Large intestine (tissue), 3 donors: ENCODE measurements at regions not wholly inside any gene's neighbourhood (a gene's known extent, or its start where the extent isn't known, plus 50 kb on each side); places are given as distances from the start of the nearest gene placed in this dataset.

Experiments
- DNase-seq, 2 donors: peaks; one replicate each; pipeline versions ENCODE4 v3.0.0 to v3.0.0-alpha.2; 2013
- H3K27ac ChIP-seq: one replicate; pipeline ENCODE4 v1.5.1; 2013; ENCODE audit warnings: low read length
- H3K27me3 ChIP-seq: 2 replicates; pipeline ENCODE4 v1.6.1; 2013; ENCODE audit warnings: low read length; ENCODE audit not compliant: control insufficient read depth, insufficient read depth
- H3K36me3 ChIP-seq: 2 replicates; pipeline ENCODE4 v1.6.1; 2013; ENCODE audit warnings: low read length; ENCODE audit not compliant: control insufficient read depth, insufficient read depth
- H3K4me1 ChIP-seq: one replicate; pipeline ENCODE4 v1.6.1; 2013; ENCODE audit warnings: low read length; ENCODE audit not compliant: control insufficient read depth, insufficient read depth
- H3K4me3 ChIP-seq: one replicate; pipeline ENCODE4 v1.5.1; 2013; ENCODE audit warnings: low read length
- H3K9me3 ChIP-seq: one replicate; pipeline ENCODE4 v1.6.1; 2013; ENCODE audit warnings: mild to moderate bottlenecking, low read depth, low read length, moderate library complexity; ENCODE audit not compliant: control insufficient read depth
- WGBS: methylation state at CpG from one replicate; pipeline ENCODE4 v1.1.5; 2013; ENCODE audit warnings: low lambda C conversion rate; ENCODE audit not compliant: insufficient coverage; 5-methylcytosine and 5-hydroxymethylcytosine counted together

DNA sequence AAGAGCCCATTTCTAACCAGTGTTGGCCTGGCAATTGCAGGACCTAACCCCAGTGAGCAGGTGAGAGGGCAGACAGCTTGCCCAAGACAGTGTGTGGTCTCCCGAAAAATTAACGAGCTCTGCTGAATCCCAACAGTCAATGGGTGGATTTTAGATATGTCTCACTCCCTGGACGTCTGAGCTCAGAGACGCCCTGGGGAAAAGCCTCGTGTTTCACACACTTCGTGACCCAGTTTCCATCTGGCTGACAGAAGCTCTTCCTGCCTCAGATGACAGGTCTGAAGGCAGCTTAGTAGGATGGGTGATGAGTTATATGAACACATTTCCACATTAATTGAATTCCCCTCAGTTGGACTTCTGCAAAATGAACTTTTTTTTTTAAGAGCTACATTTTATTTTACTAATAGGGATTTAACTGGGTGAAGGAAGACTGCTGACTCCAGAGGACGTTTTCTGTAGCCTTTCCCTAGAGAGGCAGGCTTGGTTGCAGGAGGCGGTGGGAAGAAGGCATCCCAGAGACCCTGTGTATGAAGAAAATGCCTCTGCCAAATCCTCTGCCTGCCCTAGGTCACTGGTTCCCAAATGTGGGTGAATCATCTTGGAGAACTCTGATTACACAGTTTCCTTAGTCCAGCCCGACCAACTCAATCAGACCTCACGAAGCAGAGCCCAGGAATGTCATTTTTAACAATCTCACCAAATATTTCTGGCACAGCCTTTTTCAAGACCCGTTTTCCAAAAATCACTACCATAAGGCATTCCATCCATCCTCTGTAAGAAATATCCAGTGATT, 71.7 kb upstream of the LY86 start:
- DNase-seq, result no peak
- H3K9me3 ChIP-seq, result no peaks in the 10 kb centered on the region
- H3K4me1 ChIP-seq, result no peaks in the 10 kb centered on the region
- no peak overlapping the region for H3K27ac ChIP-seq
- no peaks in the 10 kb centered on the region for H3K27me3 ChIP-seq
- WGBS, result no CpG with 5 or more reads among the region's 11 CpGs
- no peak overlapping the region for H3K4me3 ChIP-seq
- no peaks in the 10 kb centered on the region for H3K36me3 ChIP-seq

DNA sequence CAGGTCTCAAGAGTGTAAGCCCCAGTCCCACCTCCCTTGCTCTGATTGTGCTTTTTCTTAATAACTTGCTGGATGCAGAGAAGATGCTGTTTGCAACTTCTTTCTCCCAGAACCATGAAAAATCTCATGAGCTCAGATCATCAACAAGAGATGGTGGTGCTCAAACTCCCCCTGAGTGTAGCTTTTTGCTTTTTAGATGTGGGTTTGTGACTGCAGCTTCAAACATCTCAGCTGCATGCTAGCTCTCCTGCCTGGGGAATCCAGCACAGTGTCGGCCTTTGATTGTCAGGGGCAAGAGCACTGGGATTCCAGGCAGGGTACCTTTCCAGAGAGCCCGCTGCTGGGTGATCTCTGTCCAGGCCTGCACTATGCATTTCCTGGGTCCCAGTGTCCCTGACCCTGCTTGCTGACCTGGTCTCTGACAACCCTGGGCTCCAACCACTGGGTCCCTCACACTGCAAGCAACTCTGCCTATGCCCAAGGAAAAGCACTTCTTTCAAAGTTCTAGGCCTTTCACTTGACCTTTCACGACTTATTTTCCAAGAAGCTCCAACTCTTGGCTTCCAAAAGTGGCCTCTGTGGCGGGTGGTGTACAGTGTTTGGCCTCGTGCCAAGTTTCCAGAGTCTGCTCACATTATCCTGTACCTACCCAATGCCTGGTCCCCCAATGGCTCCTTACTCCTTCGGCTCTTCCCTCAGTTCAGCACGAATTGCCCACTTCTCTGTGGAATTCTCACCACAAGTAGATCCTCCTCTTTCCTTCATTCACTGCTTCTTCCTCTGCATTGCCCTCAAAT, 69.7 kb upstream of the LY86 start:
- Histone ChIP-seq H3K36me3 (no peaks in the 10 kb centered on the region), H3K27me3 (peaks cover 2% of the 10 kb centered on the region)
- 100% methylated on average over 1 of the region's 7 CpGs for WGBS

DNA sequence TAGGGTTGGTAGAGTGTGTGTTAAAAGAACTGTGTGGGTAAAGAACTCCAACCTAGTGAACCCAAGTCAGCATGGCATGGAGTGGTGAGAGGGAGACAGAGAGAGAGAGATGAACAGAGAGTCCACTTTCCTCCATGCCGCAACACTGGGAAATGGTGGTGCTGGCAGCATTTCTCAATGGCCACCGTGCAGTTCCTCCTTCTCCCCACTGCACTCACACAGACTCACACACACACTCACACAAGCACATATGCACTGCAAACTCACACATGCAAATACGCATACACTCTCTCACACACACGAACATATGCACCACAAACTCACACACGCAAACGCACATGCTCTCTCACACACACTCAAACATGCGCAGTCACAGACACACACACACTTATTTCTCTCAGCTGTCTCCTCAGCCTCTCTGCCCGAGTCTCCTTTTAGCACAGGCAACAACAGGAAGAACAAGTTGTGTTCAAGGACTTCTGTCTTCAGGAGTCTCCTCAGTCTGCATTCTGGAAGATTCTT, 66.5 kb upstream of the LY86 start:
- DNase-seq, result no peak
- Histone ChIP-seq H3K27ac (no peak overlapping the region), H3K27me3 (peaks cover 4% of the 10 kb centered on the region), H3K9me3 (no peaks in the 10 kb centered on the region), H3K36me3 (no peaks in the 10 kb centered on the region), H3K4me1 (no peaks in the 10 kb centered on the region), H3K4me3 (no peak overlapping the region)
- no CpG with 5 or more reads among the region's 8 CpGs for WGBS

More for the DNA sequence above, 69.7 kb upstream of the LY86 start:
- Histone ChIP-seq H3K4me3 (no peak overlapping the region), H3K4me1 (no peaks in the 10 kb centered on the region), H3K27ac (no peak overlapping the region), H3K9me3 (no peaks in the 10 kb centered on the region)
- no peak for DNase-seq

DNA sequence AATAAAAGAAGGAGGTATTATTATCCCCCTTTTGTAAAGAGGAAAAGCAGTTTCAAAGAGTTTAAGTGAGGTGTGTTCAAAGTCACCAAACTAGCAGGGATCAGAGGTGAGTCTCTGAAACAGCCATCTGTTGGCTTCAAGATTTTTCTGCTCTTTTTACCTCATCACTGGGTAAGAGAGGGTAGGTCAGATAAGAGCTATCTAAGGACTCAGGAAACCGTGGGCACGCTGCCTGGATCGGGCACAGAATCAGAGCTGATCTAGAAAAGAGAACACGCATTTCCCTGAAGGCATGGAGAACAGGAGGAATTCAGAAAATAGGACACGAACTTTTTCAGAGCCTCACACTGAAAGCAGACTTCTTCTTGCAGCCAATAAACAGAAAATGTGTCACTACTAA, 65.8 kb upstream of the LY86 start:
- Histone ChIP-seq H3K36me3 (no peaks in the 10 kb centered on the region), H3K4me3 (no peak overlapping the region), H3K4me1 (no peaks in the 10 kb centered on the region), H3K27ac (no peak overlapping the region), H3K9me3 (no peaks in the 10 kb centered on the region), H3K27me3 (peaks cover 4% of the 10 kb centered on the region)
- WGBS, result no CpG with 5 or more reads among the region's 5 CpGs
- no peak for DNase-seq

DNA sequence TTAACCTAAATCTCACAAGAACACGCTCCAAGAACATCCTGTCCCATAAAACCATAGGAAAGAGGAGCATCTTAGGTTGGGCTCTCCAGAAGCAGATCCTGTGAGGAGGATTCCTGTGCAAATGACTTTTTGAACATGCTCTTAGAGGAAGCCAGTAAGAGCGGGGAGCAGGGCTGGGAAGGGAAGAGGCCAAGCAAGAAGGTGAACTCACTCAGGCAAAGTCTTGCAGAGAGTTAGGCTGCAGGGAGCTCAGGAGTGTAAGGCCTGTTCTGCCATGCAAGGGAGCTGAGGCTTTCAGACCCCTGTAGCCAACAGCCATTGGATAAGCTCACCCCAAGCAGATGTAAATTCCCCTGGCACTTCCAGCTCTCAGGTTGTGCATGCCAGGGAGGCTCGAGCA, 63.6 kb upstream of the LY86 start:
- no CpG with 5 or more reads among the region's 3 CpGs for WGBS
- no peaks in the 10 kb centered on the region for H3K9me3 ChIP-seq

DNA sequence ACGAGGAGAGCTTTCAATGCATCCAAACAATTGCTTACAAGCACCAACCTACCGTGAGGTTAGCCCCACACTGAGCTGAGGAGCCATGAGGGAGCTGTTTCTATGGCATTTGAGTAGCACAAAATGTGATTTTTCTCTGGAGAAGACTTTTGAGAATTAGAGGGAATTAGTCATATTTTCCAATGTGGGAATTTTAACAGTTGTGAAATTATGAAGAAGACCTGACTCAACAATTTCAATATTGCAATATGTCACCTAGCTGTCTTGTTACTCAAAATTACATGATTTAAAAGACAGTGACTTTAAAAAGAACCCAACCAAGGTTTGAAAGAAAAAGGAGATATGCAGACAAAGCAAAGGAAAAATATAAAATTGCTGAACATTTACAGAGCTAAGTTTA, 62.6 kb upstream of the LY86 start:
- WGBS, result no CpG with 5 or more reads among the region's 2 CpGs
- Histone ChIP-seq H3K4me3 (no peak overlapping the region), H3K4me1 (no peaks in the 10 kb centered on the region), H3K36me3 (no peaks in the 10 kb centered on the region), H3K27me3 (peaks cover 8% of the 10 kb centered on the region), H3K9me3 (no peaks in the 10 kb centered on the region), H3K27ac (no peak overlapping the region)
- no peak for DNase-seq

More for the DNA sequence above, 63.6 kb upstream of the LY86 start:
- Histone ChIP-seq H3K4me1 (no peaks in the 10 kb centered on the region), H3K4me3 (no peak overlapping the region), H3K36me3 (no peaks in the 10 kb centered on the region), H3K27me3 (peaks cover 8% of the 10 kb centered on the region), H3K27ac (no peak overlapping the region)
- no peak for DNase-seq

DNA sequence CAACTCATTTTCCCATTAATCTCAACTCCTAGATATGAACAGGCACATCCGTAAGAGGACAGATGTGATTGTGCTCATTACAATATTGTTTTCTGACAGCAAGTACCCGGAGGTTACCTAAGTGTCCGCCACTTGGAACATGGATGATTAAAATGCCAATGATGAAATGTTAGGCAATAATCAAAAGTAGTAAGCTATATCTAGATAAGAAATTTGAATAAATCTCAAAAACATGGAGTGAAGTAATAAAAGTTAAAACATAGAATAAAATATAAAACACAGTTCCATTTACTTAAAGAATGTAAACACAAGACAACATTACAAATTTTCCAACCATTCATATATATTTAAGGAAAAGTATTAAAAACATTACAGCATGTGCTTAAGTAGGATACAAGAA, 59.2 kb upstream of the LY86 start:
- DNase-seq, result no peak
- WGBS, result 60% methylated on average over 2 of the region's 3 CpGs

DNA sequence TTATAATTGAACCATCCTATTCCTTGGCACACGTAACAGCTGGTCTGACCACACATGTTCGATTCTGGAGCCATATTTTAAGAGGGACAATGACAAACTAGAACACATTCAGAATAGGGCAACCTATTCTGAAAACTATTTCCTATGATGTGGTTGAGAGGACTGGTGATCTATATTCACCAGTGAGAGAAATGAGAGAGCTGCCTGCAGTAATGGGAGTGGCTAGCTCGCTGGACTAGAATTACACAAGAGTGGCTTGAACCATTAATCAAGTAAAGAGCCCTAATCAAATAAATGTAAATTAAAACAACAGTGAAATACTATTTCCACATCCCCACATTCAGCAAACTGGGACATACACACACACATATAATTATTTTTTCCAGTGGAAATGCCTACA, 55.3 kb upstream of the LY86 start:
- Histone ChIP-seq H3K4me3 (no peak overlapping the region), H3K4me1 (no peaks in the 10 kb centered on the region), H3K27ac (no peak overlapping the region), H3K36me3 (no peaks in the 10 kb centered on the region), H3K27me3 (peaks cover 3% of the 10 kb centered on the region), H3K9me3 (no peaks in the 10 kb centered on the region)
- no peak for DNase-seq
- no CpG with 5 or more reads among the region's 3 CpGs for WGBS

More for the DNA sequence above, 59.2 kb upstream of the LY86 start:
- H3K9me3 ChIP-seq, result no peaks in the 10 kb centered on the region
- H3K4me3 ChIP-seq, result no peak overlapping the region
- H3K27me3 ChIP-seq, result peaks cover 6% of the 10 kb centered on the region
- H3K4me1 ChIP-seq, result no peaks in the 10 kb centered on the region
- no peak overlapping the region for H3K27ac ChIP-seq
- no peaks in the 10 kb centered on the region for H3K36me3 ChIP-seq

DNA sequence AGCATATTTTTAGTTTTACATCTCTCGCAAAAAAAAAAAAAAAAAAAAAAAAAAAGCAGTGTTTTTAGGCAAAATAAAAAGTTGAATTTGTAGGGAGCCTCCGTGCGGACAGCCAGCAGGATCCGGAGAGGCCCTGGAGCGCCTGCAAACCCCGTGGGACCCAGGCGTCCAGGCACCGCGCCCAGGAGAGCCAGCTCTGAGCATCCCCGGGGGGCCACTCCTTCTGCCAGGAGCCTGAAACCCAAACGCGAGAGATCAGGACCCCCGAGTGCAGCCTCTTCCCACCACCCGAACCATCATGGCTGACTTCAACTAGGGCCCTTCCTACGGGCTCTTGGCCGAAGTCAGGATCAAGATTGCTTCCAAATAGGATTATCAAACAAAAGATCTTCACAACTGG, 54.1 kb upstream of the LY86 start:
- no peaks in the 10 kb centered on the region for H3K4me1 ChIP-seq
- DNase-seq, result no peak

DNA sequence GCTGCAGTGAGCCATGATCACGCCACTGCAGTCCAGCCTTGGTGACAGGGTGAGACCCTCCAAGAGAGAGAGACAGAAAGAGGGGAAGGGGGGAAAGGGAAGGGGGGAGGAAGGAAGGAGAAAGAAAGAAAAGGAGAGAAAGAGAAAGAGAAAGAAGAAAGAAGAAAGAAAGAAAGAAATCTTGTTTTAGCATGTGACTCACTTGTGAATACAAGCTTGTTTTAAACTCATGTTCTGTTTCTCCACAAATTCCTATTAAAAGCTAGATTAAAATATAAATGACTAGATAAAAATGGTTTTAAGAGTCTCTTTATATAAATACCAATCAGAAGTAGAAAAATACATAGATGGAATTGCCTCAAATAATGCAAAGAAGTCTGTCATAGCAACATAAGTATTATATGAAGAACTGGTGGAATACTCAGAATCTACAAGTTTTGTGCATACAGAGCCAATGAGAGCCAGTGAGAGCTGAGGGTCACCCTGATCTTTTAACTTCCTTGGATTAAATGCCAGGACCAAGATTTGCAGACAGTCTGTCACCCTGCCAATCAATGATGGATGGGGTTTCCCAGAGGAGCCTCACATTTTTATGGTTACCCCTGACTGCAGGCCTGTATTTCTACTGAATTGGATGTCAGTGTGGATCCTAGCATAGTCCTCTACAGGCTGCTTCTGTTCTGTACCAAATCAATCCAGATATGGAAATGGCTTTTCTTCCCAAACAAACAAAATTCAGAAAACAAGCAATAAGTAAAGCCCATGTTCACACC, 50.8 kb upstream of the LY86 start:
- Histone ChIP-seq H3K27me3 (peaks cover 10% of the 10 kb centered on the region), H3K4me3 (no peak overlapping the region), H3K9me3 (no peaks in the 10 kb centered on the region), H3K27ac (no peak overlapping the region), H3K36me3 (no peaks in the 10 kb centered on the region), H3K4me1 (no peaks in the 10 kb centered on the region)
- no peak for DNase-seq
- no CpG with 5 or more reads among the region's 1 CpG for WGBS

More for the DNA sequence above, 54.1 kb upstream of the LY86 start:
- Histone ChIP-seq H3K36me3 (no peaks in the 10 kb centered on the region), H3K27me3 (peaks cover 2% of the 10 kb centered on the region), H3K9me3 (no peaks in the 10 kb centered on the region), H3K27ac (no peak overlapping the region), H3K4me3 (no peak overlapping the region)
- 100% methylated on average over 1 of the region's 16 CpGs for WGBS
